HCT116 (cell line): ENCODE measurements at regions not wholly inside any gene's neighbourhood (a gene's known extent, or its start where the extent isn't known, plus 50 kb on each side); places are given as distances from the start of the nearest gene placed in this dataset.

Experiments used
- ATAC-seq: fragments of 200-7000 bp; cut with Tn5 transposase; 2 replicates; pipeline ENCODE4 v1.9.1; 2020; ENCODE audit warnings: mild to moderate bottlenecking, moderate library complexity
- BruUV-seq: library from RNA; stranded (reverse); fragments of 400-500 nt; replicated peaks from 2 replicates; lab custom pipeline; 2021; lab: Mats Ljungman, UMichigan
- CTCF ChIA-PET: fragments of 300-600 bp; sonication (Branson Sonifier 250); formaldehyde crosslinking; loops from one replicate; lab custom pipeline; 2021; ENCODE audit warnings: antibody characterized with exemption; lab: Charles Lee
- POLR2A ChIA-PET: fragments of 300-600, 350-600 bp; sonication (Branson Sonifier 250); formaldehyde crosslinking; loops from one replicate; lab custom pipeline; 2021; ENCODE audit warnings: antibody characterized with exemption; lab: Charles Lee
- RAD21 ChIA-PET, 2 experiments: fragments of 300-600 bp; sonication (Branson Sonifier 250); formaldehyde crosslinking; loops; one replicate each; lab custom pipeline; 2023; ENCODE audit warnings: low total read pairs in 2 of 2; ENCODE audit not compliant: uncharacterized antibody in 2 of 2, unreplicated experiment in 2 of 2, low non-redundant PET in 1 of 2; lab: Charles Lee
- DNase-seq: peaks from one replicate; pipeline ENCODE4 v3.0.0-alpha.2; 2010; ENCODE audit warnings: low read depth, low spot score
- H2AFZ ChIP-seq: fragments of 200-600 bp; shearing (Covaris generic), sonication (generic); 2 replicates; pipeline ENCODE4 v1.6.1; 2017; ENCODE audit warnings: low read depth, mixed run types, mixed read lengths, antibody characterized with exemption, low read length; ENCODE audit not compliant: poor library complexity, severe bottlenecking
- H3K27ac ChIP-seq: 2 replicates; pipeline ENCODE4 v1.5.1; 2012; ENCODE audit warnings: low read depth, low read length
- H3K27me3 ChIP-seq: fragments of 200-600 bp; sonication (generic); 2 replicates; pipeline ENCODE4 v1.6.1; 2016; ENCODE audit warnings: mixed run types, low read length, mixed read lengths; ENCODE audit not compliant: insufficient read depth
- H3K36me3 ChIP-seq, 2 experiments: fragments of 200-500 bp in 1 of 2; fragments of 200-600 bp in 1 of 2; sonication (Bioruptor generic) in 1 of 2; sonication (generic) in 1 of 2; 2 replicates each; pipeline versions ENCODE4 v1.5.1 to v1.6.1; 2014 to 2016; ENCODE audit warnings: low read length in 2 of 2, inconsistent platforms in 1 of 2, mixed read lengths in 1 of 2, mixed run types in 1 of 2; ENCODE audit not compliant: insufficient read depth in 2 of 2, control insufficient read depth in 1 of 2
- H3K4me1 ChIP-seq, 2 experiments: fragments of 200-600 bp in 1 of 2; sonication (generic) in 1 of 2; 2 replicates each; pipeline versions ENCODE4 v1.5.1 to v1.6.1; 2012 to 2017; ENCODE audit warnings: low read length in 2 of 2, inconsistent platforms in 1 of 2, mild to moderate bottlenecking in 1 of 2, mixed read lengths in 1 of 2, mixed run types in 1 of 2, moderate library complexity in 1 of 2; ENCODE audit not compliant: insufficient read depth in 2 of 2, control insufficient read depth in 1 of 2
- H3K4me2 ChIP-seq: fragments of 200-600 bp; sonication (generic); 2 replicates; pipeline ENCODE4 v1.6.1; 2017; ENCODE audit warnings: mixed run types, low read length, mixed read lengths
- H3K4me3 ChIP-seq, 2 experiments: fragments of 200-600 bp in 1 of 2; sonication (generic) in 1 of 2; replicated peaks in 1 of 2; 2 replicates each; pipeline ENCODE4 v1.5.1; 2011 to 2016; ENCODE audit warnings: low read length in 2 of 2, control low read depth in 1 of 2, low read depth in 1 of 2, mild to moderate bottlenecking in 1 of 2, mixed read lengths in 1 of 2, mixed run types in 1 of 2
- H3K79me2 ChIP-seq: fragments of 200-600 bp; sonication (generic); 2 replicates; pipeline ENCODE4 v1.6.1; 2017; ENCODE audit warnings: mild to moderate bottlenecking, mixed run types, low read length, moderate library complexity, mixed read lengths; ENCODE audit not compliant: insufficient read depth
- H3K9ac ChIP-seq: fragments of 200-600 bp; sonication (generic); 2 replicates; pipeline ENCODE4 v1.6.1; 2016; ENCODE audit warnings: low read length, mixed read lengths
- H3K9me2 ChIP-seq: fragments of 200-600 bp; sonication (generic), shearing (Covaris generic); 2 replicates; pipeline ENCODE4 v1.6.1; 2017; ENCODE audit warnings: mixed run types, mild to moderate bottlenecking, moderate library complexity; ENCODE audit not compliant: insufficient read depth
- H3K9me3 ChIP-seq, 2 experiments: fragments of 200-500 bp in 1 of 2; fragments of 200-600 bp in 1 of 2; sonication (Bioruptor generic) in 1 of 2; sonication (generic) in 1 of 2; 2 replicates each; pipeline ENCODE4 v1.6.1; 2014 to 2017; ENCODE audit warnings: low read length in 2 of 2, mixed read lengths in 2 of 2, inconsistent platforms in 1 of 2, low read depth in 1 of 2, mild to moderate bottlenecking in 1 of 2, mixed run types in 1 of 2, moderate library complexity in 1 of 2; ENCODE audit not compliant: control insufficient read depth in 1 of 2, insufficient read depth in 1 of 2
- H4K20me1 ChIP-seq: fragments of 200-600 bp; sonication (generic), shearing (Covaris generic); 2 replicates; pipeline ENCODE4 v1.6.1; 2017; ENCODE audit warnings: mixed run types, mild to moderate bottlenecking, moderate library complexity; ENCODE audit not compliant: insufficient read depth
- ATF3 ChIP-seq: IDR thresholded peaks from 2 replicates; pipeline ENCODE4 v1.6.1; 2012
- CBX3 ChIP-seq: IDR thresholded peaks from 2 replicates; pipeline ENCODE4 v1.6.1; 2012; ENCODE audit warnings: low read depth
- CEBPB ChIP-seq: IDR thresholded peaks from 2 replicates; pipeline ENCODE4 v1.6.1; 2012; ENCODE audit warnings: low read depth
- EGR1 ChIP-seq: IDR thresholded peaks from 2 replicates; pipeline ENCODE4 v1.6.1; 2012; ENCODE audit warnings: low read depth
- EZH2 ChIP-seq: fragments of 200-600 bp; sonication (generic); IDR thresholded peaks from 2 replicates; pipeline ENCODE4 v1.6.1; 2017; ENCODE audit warnings: antibody characterized with exemption, mixed run types
- JUND ChIP-seq: IDR thresholded peaks from 2 replicates; pipeline ENCODE4 v1.6.1; 2012
- REST ChIP-seq: IDR thresholded peaks from 2 replicates; pipeline ENCODE4 v1.6.1; 2012; ENCODE audit warnings: low read depth
- SIN3A ChIP-seq: IDR thresholded peaks from 2 replicates; pipeline ENCODE4 v1.6.1; 2012; ENCODE audit warnings: low read depth
- SP1 ChIP-seq: IDR thresholded peaks from 2 replicates; pipeline ENCODE4 v1.6.1; 2012; ENCODE audit warnings: low read depth
- YY1 ChIP-seq: IDR thresholded peaks from 2 replicates; pipeline ENCODE4 v1.6.1; 2011; ENCODE audit warnings: low read length, low read depth, moderate library complexity, mild to moderate bottlenecking; ENCODE audit not compliant: insufficient replicate concordance; ENCODE audit errors: extremely low read depth
- ZBTB33 ChIP-seq: IDR thresholded peaks from 2 replicates; pipeline ENCODE4 v1.6.1; 2011; ENCODE audit warnings: mild to moderate bottlenecking, low read length, moderate library complexity; ENCODE audit not compliant: insufficient replicate concordance; ENCODE audit errors: extremely low read depth
- ZFX ChIP-seq: fragments of 450-650 bp; IDR thresholded peaks from 2 replicates; pipeline ENCODE4 v1.6.1; 2017
- ZNF274 ChIP-seq: fragments of 200-500 bp; sonication (Bioruptor generic); IDR thresholded peaks from 2 replicates; pipeline ENCODE4 v1.6.1; 2014; ENCODE audit warnings: mild to moderate bottlenecking, low read depth, low read length, inconsistent platforms
- intact Hi-C: fragments of 100-400 bp; cut with micrococcal nuclease; formaldehyde crosslinking; loops from 2 replicates; pipeline ENCODE4 v1.10.0; 2022

- ATAC-seq, result no peak
- no TSS peak for BruUV-seq
These were observed 259.3 kb upstream of the TBX18 start for GRCh38 chr6:85023721-85024120.

More at GRCh38 chr6:85023721-85024120, 259.3 kb upstream of the TBX18 start:
- Histone ChIP-seq H3K36me3 (no peaks in the 10 kb centered on the region), H3K4me3 (no peak overlapping the region), H3K4me1 (no peaks in the 10 kb centered on the region), H2AFZ (no peak overlapping the region), H3K27ac (no peak overlapping the region), H4K20me1 (no peaks in the 10 kb centered on the region), H3K9me2 (no peaks in the 10 kb centered on the region), H3K4me2 (no peak overlapping the region)
- intact Hi-C loops, result no loop called here
- ChIA-PET POLR2A (no interaction called here), RAD21 (no interaction called here), CTCF (no interaction called here)
- DNase-seq, result no peak
- TF ChIP-seq ZBTB33, result no peak
- TF ChIP-seq EGR1, result no peak
- no peak for TF ChIP-seq YY1
- TF ChIP-seq JUND, result no peak
- TF ChIP-seq SP1, result no peak
- no peak for TF ChIP-seq EZH2
- no peak for TF ChIP-seq REST
- no peak for TF ChIP-seq ATF3
- TF ChIP-seq ZFX, result no peak
- TF ChIP-seq CBX3, result no peak
- TF ChIP-seq CEBPB, result no peak
- TF ChIP-seq ZNF274, result no peak
- TF ChIP-seq SIN3A, result no peak
- TF ChIP-seq, all 23 proteins: peak for 0
- H3K9ac ChIP-seq, result no peak overlapping the region
- peaks cover 4% of the 10 kb centered on the region for H3K27me3 ChIP-seq
- H3K9me3 ChIP-seq, result no peaks in the 10 kb centered on the region
- no peaks in the 10 kb centered on the region for H3K79me2 ChIP-seq
